SH-SY5Y (cell line): ENCODE measurements at regions not wholly inside any gene's neighbourhood (a gene's known extent, or its start where the extent isn't known, plus 50 kb on each side); places are given as distances from the start of the nearest gene placed in this dataset.
A peak's percentile ranks its signal among the peaks of the same experiment; 100 is the strongest.

ENCODE experiments used
- GATA2 ChIP-seq: IDR thresholded peaks from 2 replicates; pipeline ENCODE4 v1.6.1; 2011; ENCODE audit warnings: mild to moderate bottlenecking, low read depth, low read length
- GATA3 ChIP-seq: IDR thresholded peaks from 2 replicates; pipeline ENCODE4 v1.6.1; 2011; ENCODE audit warnings: low read depth, mild to moderate bottlenecking, low read length, moderate library complexity

DNA sequence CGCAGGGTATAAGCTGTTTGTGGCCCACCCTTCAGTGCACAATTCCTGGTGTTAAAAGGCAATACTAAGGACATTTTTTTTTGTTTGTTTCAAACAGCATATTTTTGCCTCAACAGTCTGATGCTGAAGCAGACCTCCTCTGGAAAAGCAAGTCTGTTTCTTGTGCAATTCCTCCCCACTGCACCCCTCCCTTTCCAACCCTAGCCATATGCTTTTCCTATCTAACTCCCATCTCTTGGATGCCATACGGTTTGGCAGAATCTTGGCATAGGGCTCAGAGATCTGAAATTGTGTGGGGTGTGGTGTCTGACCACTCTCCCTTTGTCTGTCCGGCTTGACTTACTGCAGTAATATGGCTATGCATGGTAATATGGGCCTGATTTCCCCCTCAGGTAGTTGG, 161.6 kb downstream of the TMEM38B start:
- TF ChIP-seq GATA2: peak; percentile 90
- TF ChIP-seq GATA3: peak; percentile 90

DNA sequence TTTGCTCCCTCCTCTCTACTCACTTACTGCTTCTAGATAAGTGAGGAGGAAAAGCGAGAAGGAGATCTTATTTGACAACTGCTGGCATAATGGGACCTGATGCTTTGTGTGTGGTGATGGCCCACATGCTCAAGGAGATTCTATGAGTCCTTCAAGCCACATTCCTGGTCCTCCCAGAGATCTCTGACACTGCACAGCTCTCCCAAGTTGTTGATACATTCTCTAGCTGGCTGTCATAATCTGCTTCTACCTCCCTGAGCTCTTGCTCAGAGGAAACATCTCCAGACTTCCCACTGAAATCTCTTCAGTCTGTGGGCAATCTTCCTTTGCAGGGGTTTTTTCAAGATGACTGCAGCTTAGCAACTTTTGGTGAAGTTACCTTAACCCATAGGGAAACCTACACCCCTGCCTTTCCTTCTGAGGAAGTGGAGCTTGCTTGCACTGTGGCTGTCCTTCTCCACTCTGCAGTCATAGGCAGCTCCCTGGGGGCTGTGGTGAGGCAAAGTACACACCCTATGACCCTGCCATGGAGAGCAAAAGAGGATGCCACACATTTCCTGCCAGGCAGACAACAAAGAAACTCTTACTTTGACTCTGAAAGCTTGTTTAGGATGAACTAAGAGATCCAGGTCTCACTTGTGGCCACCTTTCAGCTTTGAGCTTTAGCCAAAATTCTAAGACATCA, 163.8 kb downstream of the TMEM38B start:
- TF ChIP-seq GATA2: no peak
- no peak for TF ChIP-seq GATA3

GRCh38 chr9:105858877-105859276, 164.5 kb downstream of the TMEM38B start:
- TF ChIP-seq GATA3 (no peak), GATA2 (no peak)

- TF ChIP-seq GATA2 (no peak), GATA3 (no peak)
Observed at GRCh38 chr9:105859428-105860091, 165.2 kb downstream of the TMEM38B start.

GRCh38 chr9:105860516-105860915, 166.2 kb downstream of the TMEM38B start:
- TF ChIP-seq GATA3 (no peak), GATA2 (no peak)

DNA sequence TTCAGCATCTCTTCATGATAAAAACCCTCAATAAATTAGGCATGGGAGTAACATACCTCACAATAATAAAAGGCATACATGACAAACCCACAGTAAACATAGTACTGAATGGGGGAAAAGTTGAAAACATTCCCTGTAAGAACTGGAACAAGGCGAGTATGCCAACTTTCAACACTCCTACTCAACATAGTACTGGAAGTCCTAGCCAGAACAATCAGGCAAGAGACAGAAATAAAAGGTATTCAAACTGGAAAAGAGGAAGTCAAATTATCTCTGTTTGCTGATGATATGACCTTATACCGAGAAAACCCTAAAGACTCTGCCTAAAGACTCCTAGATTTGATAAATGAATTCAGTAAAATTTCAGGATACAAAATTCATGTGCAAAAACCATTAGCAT, 167.6 kb downstream of the TMEM38B start:
- TF ChIP-seq GATA3 (no peak), GATA2 (no peak)

GRCh38 chr9:105864248-105864898, 170.0 kb downstream of the TMEM38B start:
- no peak for TF ChIP-seq GATA2
- TF ChIP-seq GATA3: no peak

DNA sequence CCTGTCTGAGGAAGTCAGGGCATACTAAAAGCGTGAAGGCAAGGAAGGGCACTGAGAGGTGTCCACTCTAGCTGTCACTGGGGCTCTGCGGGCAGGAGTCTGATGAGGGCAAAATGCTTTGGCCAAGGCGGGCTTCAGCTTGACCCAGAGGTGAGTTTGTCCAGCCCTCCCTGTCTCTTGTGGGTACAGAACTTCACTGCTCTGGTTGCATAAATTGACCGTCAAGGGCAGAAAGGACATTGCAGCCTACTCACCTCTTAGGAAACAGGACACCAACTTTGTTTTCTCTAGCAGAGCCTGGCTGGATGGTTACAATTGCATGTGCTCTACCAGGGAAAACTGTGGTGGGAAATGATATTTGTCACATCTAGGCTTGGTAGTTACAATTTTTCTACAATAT, 170.9 kb downstream of the TMEM38B start:
- TF ChIP-seq GATA2 (no peak), GATA3 (no peak)

GRCh38 chr9:105871540-105871939, 177.2 kb downstream of the TMEM38B start:
- TF ChIP-seq GATA3 (no peak), GATA2 (no peak)

DNA sequence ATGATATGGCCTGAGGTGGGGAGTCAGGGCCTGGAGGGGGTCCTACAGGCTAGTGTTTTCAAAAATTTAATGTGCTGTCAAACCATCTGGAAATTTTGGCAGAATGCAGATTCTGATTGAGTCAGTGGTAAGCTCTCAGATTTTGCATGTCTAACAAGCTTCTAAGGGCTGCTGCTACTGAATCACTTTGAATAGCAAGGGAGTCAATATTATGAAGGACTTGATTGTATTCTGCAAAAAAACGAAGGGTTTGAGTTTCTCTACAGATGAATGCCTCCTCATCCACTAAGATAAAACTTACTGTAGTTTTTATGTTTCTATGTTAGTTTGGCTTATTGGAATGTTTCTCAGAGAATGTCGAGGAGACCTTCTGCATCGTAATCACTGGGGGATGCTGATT, 179.5 kb downstream of the TMEM38B start:
- TF ChIP-seq GATA2 (no peak), GATA3 (no peak)

DNA sequence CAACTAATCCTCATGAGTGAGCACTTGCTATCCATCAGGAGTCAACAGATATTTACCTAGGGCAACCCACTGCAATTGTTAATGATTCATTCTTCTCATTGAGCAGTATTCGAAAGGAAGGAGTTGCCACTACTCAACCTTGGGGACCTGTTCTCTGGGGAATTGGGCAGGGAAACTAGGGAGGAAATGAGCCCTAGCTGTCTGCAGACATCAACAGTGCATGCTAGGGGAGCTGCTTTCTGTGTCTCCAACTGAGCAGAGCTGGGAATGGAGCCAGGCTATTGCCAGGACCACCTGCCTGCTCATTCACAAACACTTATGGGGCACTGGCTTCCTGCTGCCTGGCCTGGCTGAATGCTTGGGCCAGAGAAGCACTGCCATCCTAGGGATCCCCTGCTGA, 183.4 kb downstream of the TMEM38B start:
- TF ChIP-seq GATA3 (no peak), GATA2 (no peak)

- no peak for TF ChIP-seq GATA3
- TF ChIP-seq GATA2: no peak
Observed at GRCh38 chr9:105879181-105879580, 184.8 kb downstream of the TMEM38B start.

- no peak for TF ChIP-seq GATA3
- TF ChIP-seq GATA2: no peak
Observed at GRCh38 chr9:105880517-105880916, 186.2 kb downstream of the TMEM38B start.

GRCh38 chr9:105881021-105881420, 186.7 kb downstream of the TMEM38B start:
- TF ChIP-seq GATA2: no peak
- no peak for TF ChIP-seq GATA3
